Body of pancreas (tissue), 4 donors: ENCODE measurements at regions not wholly inside any gene's neighbourhood (a gene's known extent, or its start where the extent isn't known, plus 50 kb on each side); places are given as distances from the start of the nearest gene placed in this dataset.

Source experiments
- ATAC-seq: fragments of 150-250 bp; one replicate; pipeline ENCODE4 v1.9.1; 2016
- DNase-seq, 4 donors: peaks; one replicate each; pipeline ENCODE4 v3.0.0-alpha.2; 2019
- H3K27ac ChIP-seq, 4 donors: fragments of 200-600 bp; sonication (generic); 1 replicate in 3 of 4; 2 replicates in 1 of 4; pipeline versions ENCODE4 v1.5.1 to v1.6.1; 2016 to 2019; ENCODE audit warnings: mild to moderate bottlenecking in 1 of 4, mixed read lengths in 1 of 4, moderate library complexity in 1 of 4
- H3K27me3 ChIP-seq, 2 donors: fragments of 200-600 bp; sonication (generic); one replicate each; pipeline ENCODE4 v1.6.0; 2016; ENCODE audit warnings: mild to moderate bottlenecking in 1 of 2
- H3K36me3 ChIP-seq, 2 donors: fragments of 200-600 bp; sonication (generic); replicated peaks in 1 of 2; 2 replicates each; pipeline ENCODE4 v1.5.1; 2016; ENCODE audit warnings: low read depth in 2 of 2; ENCODE audit not compliant: insufficient read depth in 1 of 2
- H3K4me1 ChIP-seq: fragments of 200-600 bp; sonication (generic); one replicate; pipeline ENCODE4 v1.6.0; 2016
- H3K4me3 ChIP-seq, 2 donors: fragments of 200-600 bp; sonication (generic); 1 replicate in 1 of 2; 2 replicates in 1 of 2; pipeline ENCODE4 v1.5.1; 2016 to 2019
- H3K9me3 ChIP-seq, 3 donors: fragments of 200-600 bp; sonication (generic); 1 replicate in 2 of 3; 2 replicates in 1 of 3; pipeline ENCODE4 v1.5.1; 2016
- CTCF ChIP-seq, 7 experiments: fragments of 450-650 bp in 4 of 7; fragments of 200-600 bp in 3 of 7; sonication (generic) in 3 of 7; IDR thresholded peaks; one replicate each; pipeline ENCODE4 v1.5.1; 2016 to 2019; ENCODE audit warnings: antibody characterized with exemption in 7 of 7
- POLR2A ChIP-seq, 3 donors: fragments of 450-650 bp; IDR thresholded peaks; one replicate each; pipeline ENCODE4 v1.6.1; 2016; ENCODE audit warnings: antibody characterized with exemption in 3 of 3, mild to moderate bottlenecking in 2 of 3
- WGBS, 2 donors: methylation state at CpG; one replicate each; pipeline ENCODE4 v1.1.5; 2017; 5-methylcytosine and 5-hydroxymethylcytosine counted together
- intact Hi-C: fragments of 100-400 bp; cut with DNase I; formaldehyde crosslinking; loops from one replicate; pipeline ENCODE4 v1.15.1; 2023

GRCh38 chr3:78154521-78155186 lies 1114.8 kb downstream of the ROBO2 start:
- ATAC-seq (no peak), DNase-seq (no peak)
- intact Hi-C loops = no loop called here

GRCh38 chr3:78161736-78162135 lies 1121.8 kb downstream of the ROBO2 start:
- Histone ChIP-seq H3K36me3 (no peaks in the 10 kb centered on the region), H3K4me3 (no peak overlapping the region), H3K4me1 (no peaks in the 10 kb centered on the region), H3K9me3 (no peaks in the 10 kb centered on the region), H3K27me3 (no peaks in the 10 kb centered on the region), H3K27ac (no peak overlapping the region)
- DNase-seq (no peak), ATAC-seq (no peak)
- WGBS, 2 donors = 49 to 51% methylated on average over 4 of the region's 4 CpGs
- intact Hi-C loops = no loop called here
- TF ChIP-seq CTCF (IDR thresholded peaks at IDR 0.05) (no peak), POLR2A (IDR thresholded peaks at IDR 0.05) (no peak)

More at GRCh38 chr3:78154521-78155186, 1114.8 kb downstream of the ROBO2 start:
- WGBS, 2 donors = 57 to 64% methylated on average over 3 of the region's 3 CpGs
- TF ChIP-seq POLR2A (IDR thresholded peaks at IDR 0.05) (no peak), CTCF (IDR thresholded peaks at IDR 0.05) (no peak)
- H3K4me1 ChIP-seq = no peaks in the 10 kb centered on the region
- no peaks in the 10 kb centered on the region for H3K9me3 ChIP-seq
- H3K27me3 ChIP-seq = no peaks in the 10 kb centered on the region
- no peak overlapping the region for H3K4me3 ChIP-seq
- no peak overlapping the region for H3K27ac ChIP-seq
- H3K36me3 ChIP-seq = no peaks in the 10 kb centered on the region

GRCh38 chr3:78163379-78163778 lies 1123.5 kb downstream of the ROBO2 start:
- TF ChIP-seq CTCF (IDR thresholded peaks at IDR 0.05) = no peak
- no peak for TF ChIP-seq POLR2A (IDR thresholded peaks at IDR 0.05)
- Histone ChIP-seq H3K27ac (no peak overlapping the region), H3K4me1 (no peaks in the 10 kb centered on the region), H3K27me3 (no peaks in the 10 kb centered on the region), H3K9me3 (no peaks in the 10 kb centered on the region), H3K4me3 (no peak overlapping the region), H3K36me3 (no peaks in the 10 kb centered on the region)
- intact Hi-C loops = no loop called here
- DNase-seq = no peak
- no peak for ATAC-seq

GRCh38 chr3:78165876-78166275 lies 1126.0 kb downstream of the ROBO2 start:
- Histone ChIP-seq H3K9me3 (no peaks in the 10 kb centered on the region), H3K4me1 (no peaks in the 10 kb centered on the region), H3K4me3 (no peak overlapping the region), H3K27ac (no peak overlapping the region), H3K36me3 (no peaks in the 10 kb centered on the region), H3K27me3 (no peaks in the 10 kb centered on the region)
- DNase-seq = no peak
- intact Hi-C loops = no loop called here
- no peak for TF ChIP-seq POLR2A (IDR thresholded peaks at IDR 0.05)
- TF ChIP-seq CTCF (IDR thresholded peaks at IDR 0.05) = no peak
- no peak for ATAC-seq

GRCh38 chr3:78174821-78175220 lies 1134.9 kb downstream of the ROBO2 start:
- H3K36me3 ChIP-seq = no peaks in the 10 kb centered on the region
- no peak for TF ChIP-seq POLR2A (IDR thresholded peaks at IDR 0.05)
- no peak for TF ChIP-seq CTCF (IDR thresholded peaks at IDR 0.05)
- no peak overlapping the region for H3K4me3 ChIP-seq
- H3K27ac ChIP-seq = no peak overlapping the region
- intact Hi-C loops = no loop called here
- ATAC-seq = no peak
- WGBS, 2 donors = 30 to 32% methylated on average over 1 of the region's 1 CpG
- no peaks in the 10 kb centered on the region for H3K4me1 ChIP-seq
- DNase-seq = no peak
- H3K27me3 ChIP-seq = no peaks in the 10 kb centered on the region
- no peaks in the 10 kb centered on the region for H3K9me3 ChIP-seq
